ENCODE measurements at regions not wholly inside any gene's neighbourhood (a gene's known extent, or its start where the extent isn't known, plus 50 kb on each side); places are given as distances from the start of the nearest gene placed in this dataset.
"Not testable (repeated sequence)": the region's sequence is repeated elsewhere in the genome, so short reads cannot be mapped to it uniquely, and the experiment has no call there.

DNA sequence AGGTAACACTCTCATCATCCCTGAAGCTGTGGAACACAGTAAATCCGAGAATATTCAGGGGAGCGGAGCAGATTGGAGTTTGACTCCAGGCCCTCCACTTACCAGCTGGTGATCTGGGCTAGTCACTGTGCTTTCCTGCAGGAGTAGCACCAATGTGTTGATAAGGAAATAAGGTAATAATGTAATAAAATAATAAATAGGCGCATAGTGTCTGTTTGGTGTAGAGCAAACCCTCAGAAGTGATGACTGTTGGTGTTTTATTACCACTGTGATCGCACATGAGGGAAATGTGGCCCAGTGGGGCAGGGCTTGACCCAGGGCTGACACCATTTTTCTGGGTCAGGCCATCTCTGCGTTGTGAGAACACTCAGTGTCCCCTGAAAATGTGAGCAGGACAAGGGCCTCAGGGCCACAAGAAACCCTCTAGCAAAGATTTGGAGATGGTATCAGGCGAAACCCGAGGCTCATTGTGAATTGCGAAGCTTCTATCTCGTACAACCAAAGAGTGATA is 563.9 kb upstream of the B3GAT1 start:
- intact Hi-C loops (cut with DNase I), result no loop called here
- TF ChIP-seq POLR2A (IDR thresholded peaks at IDR 0.05), result no peak
- TF ChIP-seq, protein P1, sequence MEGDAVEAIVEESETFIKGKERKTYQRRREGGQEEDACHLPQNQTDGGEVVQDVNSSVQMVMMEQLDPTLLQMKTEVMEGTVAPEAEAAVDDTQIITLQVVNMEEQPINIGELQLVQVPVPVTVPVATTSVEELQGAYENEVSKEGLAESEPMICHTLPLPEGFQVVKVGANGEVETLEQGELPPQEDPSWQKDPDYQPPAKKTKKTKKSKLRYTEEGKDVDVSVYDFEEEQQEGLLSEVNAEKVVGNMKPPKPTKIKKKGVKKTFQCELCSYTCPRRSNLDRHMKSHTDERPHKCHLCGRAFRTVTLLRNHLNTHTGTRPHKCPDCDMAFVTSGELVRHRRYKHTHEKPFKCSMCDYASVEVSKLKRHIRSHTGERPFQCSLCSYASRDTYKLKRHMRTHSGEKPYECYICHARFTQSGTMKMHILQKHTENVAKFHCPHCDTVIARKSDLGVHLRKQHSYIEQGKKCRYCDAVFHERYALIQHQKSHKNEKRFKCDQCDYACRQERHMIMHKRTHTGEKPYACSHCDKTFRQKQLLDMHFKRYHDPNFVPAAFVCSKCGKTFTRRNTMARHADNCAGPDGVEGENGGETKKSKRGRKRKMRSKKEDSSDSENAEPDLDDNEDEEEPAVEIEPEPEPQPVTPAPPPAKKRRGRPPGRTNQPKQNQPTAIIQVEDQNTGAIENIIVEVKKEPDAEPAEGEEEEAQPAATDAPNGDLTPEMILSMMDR (IDR thresholded peaks at IDR 0.05), result no peak
- Histone ChIP-seq H3K4me1 (no peaks in the 10 kb centered on the region), H3K9me3 (no peaks in the 10 kb centered on the region), H3K4me3 (replicated peaks in 1 of 3) (no peak overlapping the region), H3K36me3 (no peaks in the 10 kb centered on the region), H3K27ac (no peak overlapping the region), H3K27me3 (no peaks in the 10 kb centered on the region)
- whole genome bisulfite sequencing, 2 donors, result 85 to 86% methylated on average over 9 of the region's 9 CpGs
- no peak for DNase-seq

DNA sequence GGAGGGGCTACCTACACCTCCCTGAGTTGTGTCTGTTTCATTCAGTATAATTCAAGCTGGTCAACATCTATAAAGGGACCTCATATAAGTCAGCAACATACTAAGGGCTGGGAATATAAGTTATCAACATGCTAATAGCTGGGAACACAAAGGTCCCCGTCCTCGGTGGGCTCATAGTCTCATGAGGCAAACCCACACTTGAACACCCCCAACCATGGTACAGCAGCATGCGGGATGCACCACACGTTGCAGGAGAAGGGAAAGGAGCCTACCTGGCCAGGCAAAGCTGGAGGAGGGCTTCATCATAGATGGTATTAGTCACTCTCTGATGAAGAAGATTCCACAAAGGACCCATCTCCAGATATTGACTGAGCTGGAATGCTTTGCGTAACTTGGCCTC is 561.8 kb upstream of the B3GAT1 start:
- no peaks in the 10 kb centered on the region for H3K36me3 ChIP-seq
- DNase-seq, result no peak
- H3K4me3 ChIP-seq (replicated peaks in 1 of 3), result no peak overlapping the region
- TF ChIP-seq POLR2A (IDR thresholded peaks at IDR 0.05), result no peak
- TF ChIP-seq, protein P1 (IDR thresholded peaks at IDR 0.05), result no peak
- intact Hi-C loops (cut with DNase I), result no loop called here
- no peaks in the 10 kb centered on the region for H3K27me3 ChIP-seq
- no peaks in the 10 kb centered on the region for H3K4me1 ChIP-seq
- no peak overlapping the region for H3K27ac ChIP-seq
- 92 to 93% methylated on average over 5 of the region's 5 CpGs for WGBS, 2 donors
- no peaks in the 10 kb centered on the region for H3K9me3 ChIP-seq

DNA sequence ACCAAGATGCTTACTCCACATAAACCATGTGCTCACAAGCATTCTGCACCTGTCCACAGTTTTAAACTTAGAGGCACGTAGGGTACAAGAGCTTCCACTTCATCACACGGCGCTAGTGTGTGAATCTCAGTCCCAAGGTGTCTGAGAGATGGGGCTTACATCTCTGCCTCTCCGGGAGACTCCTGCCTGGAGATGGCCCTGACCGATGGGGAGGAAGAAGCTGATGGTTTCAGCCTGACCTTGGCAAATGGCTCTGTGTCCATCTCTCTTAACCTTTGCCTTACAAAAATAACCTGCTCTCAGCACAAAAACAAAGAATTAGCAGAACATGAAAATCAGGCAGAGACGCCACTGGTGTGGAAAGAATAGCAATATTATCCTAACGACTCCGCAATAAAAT is 559.3 kb upstream of the B3GAT1 start:
- TF ChIP-seq, protein P1 (IDR thresholded peaks at IDR 0.05), result no peak
- no peak for TF ChIP-seq POLR2A (IDR thresholded peaks at IDR 0.05)
- Histone ChIP-seq H3K36me3 (no peaks in the 10 kb centered on the region), H3K27me3 (no peaks in the 10 kb centered on the region), H3K9me3 (no peaks in the 10 kb centered on the region), H3K4me1 (no peaks in the 10 kb centered on the region), H3K27ac (no peak overlapping the region), H3K4me3 (replicated peaks in 1 of 3) (no peak overlapping the region)
- WGBS, 2 donors, result 88 to 93% methylated on average over 8 of the region's 8 CpGs
- DNase-seq, result no peak
- intact Hi-C loops (cut with DNase I), result no loop called here

GRCh38 chr11:134967746-134968145 is 555.7 kb upstream of the B3GAT1 start:
- H3K9me3 ChIP-seq, result no peaks in the 10 kb centered on the region
- no peak for DNase-seq
- no peaks in the 10 kb centered on the region for H3K36me3 ChIP-seq
- TF ChIP-seq POLR2A (IDR thresholded peaks at IDR 0.05), result no peak
- TF ChIP-seq, protein P1 (IDR thresholded peaks at IDR 0.05), result no peak
- no peaks in the 10 kb centered on the region for H3K4me1 ChIP-seq
- WGBS, 2 donors, result 85 to 87% methylated on average over 2 of the region's 2 CpGs
- no peak overlapping the region for H3K27ac ChIP-seq
- no peak overlapping the region for H3K4me3 ChIP-seq (replicated peaks in 1 of 3)
- H3K27me3 ChIP-seq, result no peaks in the 10 kb centered on the region
- intact Hi-C loops (cut with DNase I), result no loop called here

GRCh38 chr11:134961386-134961785 is 549.3 kb upstream of the B3GAT1 start:
- H3K36me3 ChIP-seq; H3K4me1 ChIP-seq; H3K4me3 ChIP-seq (replicated peaks in 1 of 3); H3K27ac ChIP-seq; H3K27me3 ChIP-seq; DNase-seq; H3K9me3 ChIP-seq; intact Hi-C loops (cut with DNase I): not testable (repeated sequence)
- WGBS, 2 donors, result 90 to 93% methylated on average over 30 of the region's 30 CpGs

DNA sequence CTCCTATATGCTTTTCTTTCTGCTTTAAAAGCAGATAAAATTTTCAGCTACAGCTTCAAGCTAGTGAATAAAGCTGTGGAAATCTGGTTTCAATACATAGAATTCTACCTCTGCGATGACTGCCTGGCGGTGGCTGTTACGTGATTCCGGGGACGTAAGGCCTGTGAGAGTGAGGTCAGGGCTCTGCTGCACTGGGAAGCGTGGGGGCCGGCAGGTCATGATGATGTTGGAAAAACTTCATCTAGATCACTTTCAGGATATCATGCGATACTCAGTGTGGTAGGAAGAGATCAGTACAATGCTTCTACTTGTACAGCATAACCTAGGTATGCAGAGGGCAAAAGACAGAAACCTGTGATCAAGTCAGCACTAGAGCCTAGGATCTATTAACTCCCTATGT is 546.8 kb upstream of the B3GAT1 start:
- Histone ChIP-seq H3K27ac (no peak overlapping the region), H3K27me3 (no peaks in the 10 kb centered on the region), H3K4me3 (replicated peaks in 1 of 3) (no peak overlapping the region), H3K4me1 (peaks cover 4 to 22% of the 10 kb centered on the region in 2 donors), H3K36me3 (no peaks in the 10 kb centered on the region), H3K9me3 (no peaks in the 10 kb centered on the region)
- WGBS, 2 donors, result 78 to 98% methylated on average over 8 of the region's 8 CpGs
- TF ChIP-seq POLR2A (IDR thresholded peaks at IDR 0.05), result no peak
- TF ChIP-seq, protein P1 (IDR thresholded peaks at IDR 0.05), result no peak
- no peak for DNase-seq
- intact Hi-C loops (cut with DNase I), result no loop called here

All from thyroid gland (tissue), 4 donors.